GM21576 (cell line): ENCODE measurements at regions not wholly inside any gene's neighbourhood (a gene's known extent, or its start where the extent isn't known, plus 50 kb on each side); places are given as distances from the start of the nearest gene placed in this dataset.
"Not testable (repeated sequence)": the region's sequence is repeated elsewhere in the genome, so short reads cannot be mapped to it uniquely, and the experiment has no call there.

Experiments
- ATAC-seq: cut with Tn5 transposase; IDR thresholded peaks from one replicate; pipeline ENCODE4 v1.9.1; 2021; ENCODE audit warnings: mild to moderate bottlenecking, moderate library complexity; ENCODE audit not compliant: unreplicated experiment

DNA sequence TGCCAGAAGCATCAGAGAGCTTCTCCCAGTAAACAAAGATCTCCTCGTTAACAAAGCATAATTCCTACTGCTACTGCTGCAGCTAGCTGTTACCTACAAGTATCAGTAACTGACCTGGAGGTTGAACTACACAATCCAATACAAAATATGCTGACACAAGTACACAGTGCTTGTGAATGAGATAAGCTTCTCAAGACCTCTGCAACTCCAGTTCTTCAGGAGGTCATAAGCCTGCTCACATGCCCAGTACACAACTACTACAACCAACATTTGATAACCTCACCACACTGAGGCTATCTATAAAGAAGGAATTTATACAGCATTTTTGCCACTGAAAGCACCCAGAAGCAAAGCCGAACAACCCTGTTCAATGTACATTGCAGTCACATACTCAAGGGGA lies 66.7 kb upstream of the SMARCAD1 start:
- ATAC-seq, result no peak

DNA sequence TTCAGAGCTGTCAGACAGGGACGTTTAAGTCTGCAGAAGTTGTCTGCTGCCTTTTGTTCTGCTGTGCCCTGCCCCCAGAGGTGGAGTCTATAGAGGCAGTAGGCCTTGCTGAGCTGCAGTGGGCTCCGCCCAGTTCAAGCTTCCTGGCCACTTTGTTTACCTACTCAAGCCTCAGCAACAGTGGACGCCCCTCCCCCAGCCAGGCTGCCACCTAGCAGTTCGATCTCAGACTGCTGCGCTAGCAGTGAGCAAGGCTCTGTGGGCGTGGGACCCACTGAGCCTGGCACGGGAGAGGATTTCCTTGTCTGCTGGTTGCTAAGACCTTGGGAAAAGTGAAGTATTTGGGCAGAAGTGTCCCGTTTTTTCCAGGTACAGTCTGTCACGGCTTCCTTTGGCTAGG lies 59.6 kb upstream of the SMARCAD1 start:
- ATAC-seq, result not testable (repeated sequence)

DNA sequence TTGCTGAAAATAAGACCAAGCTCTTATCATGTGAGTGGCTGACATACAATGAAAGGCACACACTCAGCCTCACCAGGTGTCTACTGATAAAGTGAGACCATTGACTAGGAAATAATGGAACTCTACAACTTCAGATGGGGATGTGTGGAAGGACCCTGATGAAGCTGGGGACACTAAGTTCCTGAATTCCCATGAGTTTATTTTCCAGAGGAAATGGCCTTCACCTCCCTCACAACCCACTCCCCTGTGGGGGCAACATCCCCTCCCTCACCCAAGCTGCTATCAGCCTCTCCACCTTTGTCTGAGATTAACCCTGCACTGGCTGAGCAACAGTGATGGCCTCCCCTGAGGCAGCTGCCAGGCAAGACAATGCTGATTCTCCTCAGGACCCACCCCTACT lies 55.2 kb upstream of the SMARCAD1 start:
- no peak for ATAC-seq

DNA sequence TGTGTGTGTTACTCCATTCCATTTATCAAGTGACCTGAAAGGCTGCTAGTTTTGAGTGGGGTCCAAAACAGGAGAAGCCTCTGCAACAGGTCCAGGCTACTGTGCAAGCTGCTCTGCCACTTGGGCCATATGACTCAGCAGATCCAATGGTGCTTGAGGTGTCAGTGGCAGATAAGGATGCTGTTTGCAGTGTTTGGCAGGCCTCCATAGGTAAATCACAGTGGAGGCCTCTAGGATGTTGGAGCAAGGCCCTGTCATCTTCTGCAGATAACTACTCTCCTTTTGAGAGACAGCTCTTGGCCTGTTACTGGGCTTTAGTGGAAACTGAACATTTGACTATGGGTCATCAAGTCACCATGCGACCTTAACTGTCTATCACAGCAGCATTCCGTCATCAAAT lies 52.3 kb upstream of the SMARCAD1 start:
- not testable (repeated sequence) for ATAC-seq

DNA sequence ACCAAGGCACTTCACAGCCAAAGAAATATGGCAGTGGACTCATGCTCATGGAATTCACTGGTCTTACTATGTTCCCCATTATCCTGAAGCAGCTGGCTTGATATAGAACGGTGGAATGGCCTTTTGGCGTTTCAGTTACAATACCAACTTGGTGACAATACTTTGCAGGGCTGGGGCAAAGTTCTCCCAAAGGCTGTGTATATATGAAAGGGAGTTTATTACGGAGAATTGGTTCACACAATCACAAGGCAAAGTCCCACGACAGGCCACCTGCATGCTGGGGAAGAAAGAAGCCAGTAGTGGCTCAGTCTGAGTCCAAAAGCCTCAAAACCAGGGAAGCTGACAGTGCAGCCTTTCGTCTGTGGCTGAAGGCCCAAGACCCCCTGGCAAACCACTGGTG lies 50.8 kb upstream of the SMARCAD1 start:
- ATAC-seq, result no peak
